A549 (cell line): ENCODE measurements at regions not wholly inside any gene's neighbourhood (a gene's known extent, or its start where the extent isn't known, plus 50 kb on each side); places are given as distances from the start of the nearest gene placed in this dataset.

Experiments used
- CTCF ChIP-seq: fragments of >200 bp; sonication (Bioruptor Twin); formaldehyde crosslinking; IDR thresholded peaks from 3 replicates; pipeline ENCODE4 v1.5.1; 2016
- POLR2AphosphoS2 ChIP-seq: conservative IDR thresholded peaks from 2 replicates; pipeline ENCODE4 v1.6.1; 2012; ENCODE audit warnings: low read length, improper control_type of control experiment, inconsistent platforms

DNA sequence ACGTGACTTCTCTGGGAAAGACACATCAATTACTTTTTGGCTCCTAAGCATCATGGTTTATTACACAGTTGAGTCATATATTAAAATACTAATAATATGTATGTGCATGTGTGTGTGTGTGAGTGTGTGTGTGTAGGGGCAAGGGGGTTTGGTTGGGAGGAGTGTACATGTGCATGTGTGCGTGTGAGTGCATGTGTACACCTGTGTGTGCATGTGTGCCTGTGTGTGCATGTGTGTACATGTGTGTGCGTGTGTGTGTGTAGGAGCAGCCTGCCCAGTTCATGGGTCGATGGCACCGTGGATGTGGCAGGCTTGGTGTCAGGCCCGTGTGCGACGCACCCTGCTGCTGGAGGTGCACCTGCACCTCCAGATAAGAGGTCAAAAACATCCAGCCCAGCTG, 99.0 kb upstream of the SNTG2 start:
- TF ChIP-seq CTCF: no peak
- TF ChIP-seq POLR2AphosphoS2: no peak
